ENCODE measurements at regions not wholly inside any gene's neighbourhood (a gene's known extent, or its start where the extent isn't known, plus 50 kb on each side); places are given as distances from the start of the nearest gene placed in this dataset.

DNA sequence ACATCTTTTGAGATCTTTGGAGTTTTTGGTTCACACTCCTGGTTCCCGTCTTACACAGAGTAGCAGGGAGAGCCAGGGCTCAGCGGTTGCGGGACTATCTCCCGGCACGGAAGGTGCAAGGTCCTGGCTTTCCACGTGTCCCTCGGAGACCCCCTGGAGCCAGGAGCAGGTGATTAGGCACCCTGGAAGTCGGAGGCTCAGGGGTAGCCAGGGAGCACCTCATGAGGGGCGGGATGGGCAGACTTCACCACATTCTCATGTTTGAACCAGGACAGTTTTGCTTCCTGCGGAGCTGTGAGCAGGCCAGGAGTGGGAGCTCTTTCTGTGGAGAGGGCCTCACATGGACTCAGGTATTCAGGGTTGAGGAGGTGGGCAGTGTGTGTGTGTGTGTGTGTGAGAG, 273.7 kb upstream of the IRX1 start:
- TF ChIP-seq, protein P1, sequence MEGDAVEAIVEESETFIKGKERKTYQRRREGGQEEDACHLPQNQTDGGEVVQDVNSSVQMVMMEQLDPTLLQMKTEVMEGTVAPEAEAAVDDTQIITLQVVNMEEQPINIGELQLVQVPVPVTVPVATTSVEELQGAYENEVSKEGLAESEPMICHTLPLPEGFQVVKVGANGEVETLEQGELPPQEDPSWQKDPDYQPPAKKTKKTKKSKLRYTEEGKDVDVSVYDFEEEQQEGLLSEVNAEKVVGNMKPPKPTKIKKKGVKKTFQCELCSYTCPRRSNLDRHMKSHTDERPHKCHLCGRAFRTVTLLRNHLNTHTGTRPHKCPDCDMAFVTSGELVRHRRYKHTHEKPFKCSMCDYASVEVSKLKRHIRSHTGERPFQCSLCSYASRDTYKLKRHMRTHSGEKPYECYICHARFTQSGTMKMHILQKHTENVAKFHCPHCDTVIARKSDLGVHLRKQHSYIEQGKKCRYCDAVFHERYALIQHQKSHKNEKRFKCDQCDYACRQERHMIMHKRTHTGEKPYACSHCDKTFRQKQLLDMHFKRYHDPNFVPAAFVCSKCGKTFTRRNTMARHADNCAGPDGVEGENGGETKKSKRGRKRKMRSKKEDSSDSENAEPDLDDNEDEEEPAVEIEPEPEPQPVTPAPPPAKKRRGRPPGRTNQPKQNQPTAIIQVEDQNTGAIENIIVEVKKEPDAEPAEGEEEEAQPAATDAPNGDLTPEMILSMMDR (IDR thresholded peaks at IDR 0.05): no peak
- TF ChIP-seq EP300 (IDR thresholded peaks at IDR 0.05) (no peak), POLR2A (IDR thresholded peaks at IDR 0.05) (no peak)

All from tibial nerve (tissue), 4 donors.